H9 (cell line): ENCODE measurements at regions not wholly inside any gene's neighbourhood (a gene's known extent, or its start where the extent isn't known, plus 50 kb on each side); places are given as distances from the start of the nearest gene placed in this dataset.

Experiments used
- DNase-seq: peaks from one replicate; pipeline ENCODE4 v3.0.0-alpha.2; 2017
- H2AFZ ChIP-seq: one replicate; pipeline ENCODE4 v1.6.1; 2013; ENCODE audit warnings: mild to moderate bottlenecking, low read length, control low read depth, moderate library complexity
- H2AK5ac ChIP-seq: 2 replicates; pipeline ENCODE4 v1.6.1; 2013; ENCODE audit warnings: low read length, control low read depth, mixed read lengths; ENCODE audit not compliant: insufficient read length
- H2BK120ac ChIP-seq: one replicate; pipeline ENCODE4 v1.6.1; 2013; ENCODE audit warnings: low read depth, mild to moderate bottlenecking, low read length, control low read depth, inconsistent platforms; ENCODE audit not compliant: poor library complexity, severe bottlenecking
- H2BK12ac ChIP-seq: 2 replicates; pipeline ENCODE4 v1.6.1; 2013; ENCODE audit warnings: low read length, control low read depth, mixed read lengths, low read depth; ENCODE audit not compliant: insufficient read length
- H2BK15ac ChIP-seq: 2 replicates; pipeline ENCODE4 v1.6.1; 2013; ENCODE audit warnings: low read depth, low read length, control low read depth
- H2BK20ac ChIP-seq: one replicate; pipeline ENCODE4 v1.6.1; 2013; ENCODE audit warnings: low read depth, mild to moderate bottlenecking, low read length, control low read depth, inconsistent platforms; ENCODE audit not compliant: poor library complexity, severe bottlenecking
- H2BK5ac ChIP-seq: 2 replicates; pipeline ENCODE4 v1.6.1; 2013; ENCODE audit warnings: low read length, control low read depth, mixed read lengths; ENCODE audit not compliant: insufficient read length
- H3K14ac ChIP-seq: 2 replicates; pipeline ENCODE4 v1.6.1; 2013; ENCODE audit warnings: low read length, control low read depth; ENCODE audit not compliant: insufficient read depth
- H3K18ac ChIP-seq: 2 replicates; pipeline ENCODE4 v1.6.1; 2013; ENCODE audit warnings: low read depth, mild to moderate bottlenecking, mixed read lengths, low read length, control low read depth; ENCODE audit not compliant: insufficient read length
- H3K23ac ChIP-seq: 2 replicates; pipeline ENCODE4 v1.6.1; 2013; ENCODE audit warnings: low read length, control low read depth, mixed read lengths, low read depth; ENCODE audit not compliant: insufficient read length
- H3K23me2 ChIP-seq: 2 replicates; pipeline ENCODE4 v1.6.1; 2013; ENCODE audit warnings: low read depth, mild to moderate bottlenecking, mixed read lengths, low read length, control low read depth; ENCODE audit not compliant: insufficient read length, poor library complexity, severe bottlenecking
- H3K27ac ChIP-seq: 2 replicates; pipeline ENCODE4 v1.5.1; 2013; ENCODE audit warnings: low read length, control low read depth, mixed read lengths, low read depth; ENCODE audit not compliant: insufficient read length
- H3K27me3 ChIP-seq: 2 replicates; pipeline ENCODE4 v1.6.1; 2013; ENCODE audit warnings: low read length, control low read depth, inconsistent platforms; ENCODE audit not compliant: insufficient read depth
- H3K4ac ChIP-seq: 2 replicates; pipeline ENCODE4 v1.6.1; 2013; ENCODE audit warnings: low read depth, mild to moderate bottlenecking, control low read depth, inconsistent platforms, low read length, moderate library complexity
- H3K4me1 ChIP-seq: 2 replicates; pipeline ENCODE4 v1.6.1; 2013; ENCODE audit warnings: low read length, control low read depth, inconsistent platforms; ENCODE audit not compliant: insufficient read depth
- H3K4me2 ChIP-seq: 2 replicates; pipeline ENCODE4 v1.6.1; 2013; ENCODE audit warnings: low read length, control low read depth, mixed read lengths; ENCODE audit not compliant: insufficient read length, insufficient read depth
- H3K56ac ChIP-seq: 2 replicates; pipeline ENCODE4 v1.6.1; 2013; ENCODE audit warnings: low read depth, mild to moderate bottlenecking, mixed read lengths, low read length, control low read depth; ENCODE audit not compliant: insufficient read length
- H3K79me1 ChIP-seq: 2 replicates; pipeline ENCODE4 v1.6.1; 2013; ENCODE audit warnings: low read depth, mild to moderate bottlenecking, moderate library complexity, low read length, control low read depth, inconsistent platforms; ENCODE audit not compliant: insufficient read depth, poor library complexity, severe bottlenecking
- H3K79me2 ChIP-seq: 2 replicates; pipeline ENCODE4 v1.6.1; 2013; ENCODE audit warnings: low read length, control low read depth, inconsistent platforms; ENCODE audit not compliant: insufficient read depth
- H3K9ac ChIP-seq: 2 replicates; pipeline ENCODE4 v1.6.1; 2013; ENCODE audit warnings: low read length, control low read depth, mixed read lengths; ENCODE audit not compliant: insufficient read length; ENCODE audit errors: extremely low read depth
- H3K9me3 ChIP-seq: one replicate; pipeline ENCODE4 v1.6.1; 2013; ENCODE audit warnings: low read depth, low read length, inconsistent platforms; ENCODE audit not compliant: control insufficient read depth
- H3T11ph ChIP-seq: one replicate; pipeline ENCODE4 v1.6.1; 2013; ENCODE audit warnings: mild to moderate bottlenecking, low read length, control low read depth, inconsistent platforms
- H4K20me1 ChIP-seq: one replicate; pipeline ENCODE4 v1.6.1; 2013; ENCODE audit not compliant: control insufficient read depth, insufficient read length, insufficient read depth
- H4K5ac ChIP-seq: 2 replicates; pipeline ENCODE4 v1.6.1; 2013; ENCODE audit warnings: low read depth, mild to moderate bottlenecking, mixed read lengths, low read length, control low read depth; ENCODE audit not compliant: insufficient read length
- H4K8ac ChIP-seq: replicated peaks from 2 replicates; pipeline ENCODE4 v1.6.1; 2013; ENCODE audit warnings: low read length, control low read depth, mixed read lengths, low read depth; ENCODE audit not compliant: insufficient read length
- H4K91ac ChIP-seq: 2 replicates; pipeline ENCODE4 v1.6.1; 2013; ENCODE audit warnings: low read depth, mild to moderate bottlenecking, moderate library complexity, mixed read lengths, low read length, control low read depth; ENCODE audit not compliant: insufficient read length
- H3K27ac Mint-ChIP-seq, 3 experiments: 2 replicates in 2 of 3; 3 replicates in 1 of 3; pipeline ENCODE4 v1.8.0; 2020 to 2021; ENCODE audit warnings: mixed read lengths in 3 of 3, mild to moderate bottlenecking in 1 of 3, moderate library complexity in 1 of 3
- H3K27me3 Mint-ChIP-seq: 2 replicates; pipeline ENCODE4 v1.8.0; 2021; ENCODE audit warnings: low read depth, mild to moderate bottlenecking, moderate library complexity, mixed read lengths
- H3K36me3 Mint-ChIP-seq, 3 experiments: 2 replicates in 2 of 3; 3 replicates in 1 of 3; pipeline ENCODE4 v1.8.0; 2020 to 2021; ENCODE audit warnings: low read depth in 3 of 3, mixed read lengths in 3 of 3; ENCODE audit not compliant: insufficient read depth in 1 of 3
- H3K4me1 Mint-ChIP-seq, 2 experiments: 2 replicates each; pipeline ENCODE4 v1.8.0; 2020; ENCODE audit warnings: mixed read lengths in 2 of 2
- H3K4me3 Mint-ChIP-seq, 2 experiments: 2 replicates in 1 of 2; 3 replicates in 1 of 2; pipeline ENCODE4 v1.8.0; 2020 to 2021; ENCODE audit warnings: mild to moderate bottlenecking in 2 of 2, mixed read lengths in 2 of 2, moderate library complexity in 1 of 2
- H3K9me3 Mint-ChIP-seq, 2 experiments: 2 replicates in 1 of 2; 3 replicates in 1 of 2; pipeline ENCODE4 v1.8.0; 2020; ENCODE audit warnings: mild to moderate bottlenecking in 2 of 2, mixed read lengths in 2 of 2, moderate library complexity in 1 of 2
- CTCF ChIP-seq: fragments of 200-600 bp; sonication (generic); conservative IDR thresholded peaks from 3 replicates; pipeline ENCODE4 v1.8.0; 2021; ENCODE audit warnings: antibody characterized with exemption, mild to moderate bottlenecking
- WGBS: extraction: QIAGEN DNeasy Blood & Tissue Kit; methylation state at CpG from one replicate; pipeline ENCODE4 v1.1.7; 2013; ENCODE audit warnings: missing lambda C conversion rate, low lambda C conversion rate, mixed read lengths; ENCODE audit not compliant: insufficient read length; ENCODE audit errors: extremely low coverage; 5-methylcytosine and 5-hydroxymethylcytosine counted together

DNA sequence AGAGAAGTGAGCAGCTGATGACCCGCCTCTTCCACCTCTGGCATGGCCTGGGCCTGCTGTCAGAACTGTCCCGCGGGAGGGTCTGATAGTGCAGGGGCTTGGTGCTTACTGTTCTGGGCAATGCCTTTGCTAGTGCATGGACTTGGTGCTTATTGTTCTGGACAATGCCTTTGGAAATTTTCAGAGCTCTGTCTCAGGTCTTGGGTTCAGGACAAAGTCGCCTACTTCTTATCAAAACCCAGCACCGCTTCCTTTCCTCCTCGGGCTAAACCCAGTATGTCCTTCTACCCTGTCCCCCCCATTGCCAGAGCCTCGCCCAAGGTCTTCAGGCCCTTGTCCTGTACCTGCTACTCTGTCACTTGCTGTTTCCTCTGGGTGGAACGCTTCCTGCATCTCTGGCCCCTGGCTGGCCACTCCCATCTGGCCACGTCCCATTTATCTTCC is 149.6 kb downstream of the ACKR3 start:
- no peak for TF ChIP-seq CTCF
- Mint-ChIP-seq H3K9me3 (no peaks in the 10 kb centered on the region), H3K36me3 (no peaks in the 10 kb centered on the region)

More for the DNA sequence above, 149.6 kb downstream of the ACKR3 start:
- Histone ChIP-seq H3K79me1 (no peaks in the 10 kb centered on the region), H3K56ac (no peak overlapping the region), H3K9me3 (no peaks in the 10 kb centered on the region), H2AK5ac (no peak overlapping the region), H3K27me3 (no peaks in the 10 kb centered on the region), H3T11ph (no peak overlapping the region), H3K23me2 (no peaks in the 10 kb centered on the region), H3K4me2 (no peak overlapping the region), H2BK5ac (no peak overlapping the region), H4K8ac (no peak overlapping the region), H2BK15ac (no peak overlapping the region), H2AFZ (no peak overlapping the region), H3K79me2 (no peaks in the 10 kb centered on the region), H3K18ac (no peak overlapping the region), H3K27ac (no peak overlapping the region), H3K4ac (no peak overlapping the region), H3K14ac (no peak overlapping the region), H3K9ac (no peak overlapping the region), H3K23ac (no peak overlapping the region), H4K91ac (no peak overlapping the region), H4K20me1 (no peaks in the 10 kb centered on the region), H2BK12ac (no peak overlapping the region), H2BK120ac (no peak overlapping the region), H3K4me1 (no peaks in the 10 kb centered on the region), H4K5ac (no peak overlapping the region), H2BK20ac (no peak overlapping the region)
- WGBS, result no CpG with 5 or more reads among the region's 9 CpGs
- H3K27me3 Mint-ChIP-seq, result no peaks in the 10 kb centered on the region; the same call in 1 of the 2 replicates
- H3K4me1 Mint-ChIP-seq, result peaks cover 8 to 21% of the 10 kb centered on the region in 2 experiments
- DNase-seq, result no peak
- no peak overlapping the region for H3K4me3 Mint-ChIP-seq
- H3K27ac Mint-ChIP-seq, result peak overlapping the region in 1 of 3 experiments; percentile 52; a peak in 1 of 7 replicates
